HK-2 (cell line): ENCODE measurements at regions not wholly inside any gene's neighbourhood (a gene's known extent, or its start where the extent isn't known, plus 50 kb on each side); places are given as distances from the start of the nearest gene placed in this dataset.

Experiments
- DNase-seq: peaks from one replicate; pipeline ENCODE4 v3.0.0-alpha.2; 2018; ENCODE audit not compliant: unreplicated experiment

DNA sequence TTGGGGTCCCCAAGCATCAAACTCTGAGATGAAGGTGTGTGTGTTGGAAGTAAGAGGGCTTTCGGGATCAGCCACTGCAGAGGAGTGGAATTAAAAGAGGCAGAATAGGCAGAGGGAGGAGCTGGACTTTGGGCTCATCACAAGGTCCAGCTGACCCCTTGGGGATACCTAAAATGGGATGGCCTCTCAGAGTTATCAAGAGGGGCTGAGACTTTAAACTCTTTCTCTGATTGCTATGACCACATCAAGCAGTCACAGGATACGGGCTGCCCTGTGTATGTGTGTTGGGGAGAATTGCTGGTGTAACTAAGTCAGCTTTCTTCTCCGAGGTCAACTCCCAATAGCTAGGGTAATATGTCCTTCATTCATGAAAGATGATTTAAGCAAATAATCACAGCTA, 127.7 kb upstream of the SLC14A2 start:
- DNase-seq: no peak

DNA sequence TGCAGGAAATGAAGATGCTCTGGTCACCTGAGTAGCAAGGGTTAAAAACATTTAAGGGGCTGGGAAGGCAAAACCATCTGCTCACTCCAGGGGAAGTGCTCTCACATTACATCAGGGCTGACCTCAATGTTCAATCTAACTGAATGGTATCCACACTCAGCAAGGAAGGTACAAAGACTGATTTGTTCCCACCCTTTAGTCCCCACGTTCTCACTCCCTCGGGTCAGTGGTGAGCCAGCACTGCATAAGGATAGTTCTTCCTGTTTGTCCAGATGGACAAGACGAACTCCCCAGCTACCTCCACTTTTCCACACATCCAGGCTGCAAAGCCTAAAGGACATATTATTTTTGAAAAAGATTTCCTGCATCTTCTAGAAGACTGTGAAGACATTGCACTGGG, 126.6 kb upstream of the SLC14A2 start:
- no peak for DNase-seq

DNA sequence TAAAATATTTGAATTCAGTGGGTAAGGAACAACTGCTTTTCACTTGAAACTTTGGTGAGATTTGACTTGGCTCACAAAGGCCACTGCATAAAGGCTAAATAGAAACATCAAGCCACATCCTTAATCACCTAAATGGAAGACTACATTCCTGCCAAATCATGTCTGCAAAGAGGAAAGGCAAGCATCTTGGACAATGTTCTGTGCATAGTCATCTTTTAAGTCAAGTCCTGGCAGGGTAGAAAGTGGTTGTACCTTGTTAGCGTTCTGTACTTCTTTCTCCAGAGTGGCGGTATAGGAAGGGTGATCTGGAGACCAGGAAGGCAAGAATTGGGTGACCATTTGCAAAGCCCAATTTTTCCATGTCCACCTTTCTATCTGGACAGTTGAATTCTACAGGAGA, 121.4 kb upstream of the SLC14A2 start:
- DNase-seq: no peak

DNA sequence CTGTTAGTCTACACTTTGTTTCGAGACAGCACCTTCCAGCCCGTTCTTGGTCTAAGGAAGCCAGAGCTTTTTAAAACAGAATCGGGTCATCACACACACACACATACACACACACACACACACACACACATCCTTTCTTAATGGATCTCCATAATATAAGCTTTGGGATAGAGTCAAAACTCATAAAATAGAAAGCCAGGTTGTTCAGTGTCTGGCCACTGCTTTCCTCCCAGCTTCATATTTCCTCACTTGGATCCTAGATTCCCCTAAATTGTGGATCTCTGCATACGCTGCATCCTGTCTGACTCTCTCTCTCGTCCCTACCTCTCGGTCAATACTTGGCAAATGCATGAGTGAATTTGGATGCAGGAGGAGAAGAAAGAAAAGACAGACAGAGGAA, 120.5 kb upstream of the SLC14A2 start:
- DNase-seq: no peak

DNA sequence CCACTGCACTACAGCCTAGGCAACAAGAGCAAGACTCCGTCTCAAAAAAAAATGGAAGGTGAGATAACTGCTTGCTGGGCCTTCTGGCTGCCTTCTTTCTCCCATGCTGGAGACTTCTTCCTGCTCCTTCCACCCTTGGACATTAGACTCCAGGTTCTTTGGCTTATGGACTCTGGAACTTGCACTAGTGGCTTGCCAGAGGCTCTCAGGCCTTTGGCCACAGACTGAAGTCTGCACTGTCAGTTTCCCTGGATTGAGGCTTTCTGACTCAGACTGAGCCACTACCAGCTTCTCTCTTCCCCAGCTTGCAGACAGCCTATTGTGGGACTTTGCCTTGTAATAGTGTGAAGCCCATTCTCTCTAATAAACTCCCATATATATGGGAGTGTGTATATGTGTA, 118.5 kb upstream of the SLC14A2 start:
- no peak for DNase-seq

DNA sequence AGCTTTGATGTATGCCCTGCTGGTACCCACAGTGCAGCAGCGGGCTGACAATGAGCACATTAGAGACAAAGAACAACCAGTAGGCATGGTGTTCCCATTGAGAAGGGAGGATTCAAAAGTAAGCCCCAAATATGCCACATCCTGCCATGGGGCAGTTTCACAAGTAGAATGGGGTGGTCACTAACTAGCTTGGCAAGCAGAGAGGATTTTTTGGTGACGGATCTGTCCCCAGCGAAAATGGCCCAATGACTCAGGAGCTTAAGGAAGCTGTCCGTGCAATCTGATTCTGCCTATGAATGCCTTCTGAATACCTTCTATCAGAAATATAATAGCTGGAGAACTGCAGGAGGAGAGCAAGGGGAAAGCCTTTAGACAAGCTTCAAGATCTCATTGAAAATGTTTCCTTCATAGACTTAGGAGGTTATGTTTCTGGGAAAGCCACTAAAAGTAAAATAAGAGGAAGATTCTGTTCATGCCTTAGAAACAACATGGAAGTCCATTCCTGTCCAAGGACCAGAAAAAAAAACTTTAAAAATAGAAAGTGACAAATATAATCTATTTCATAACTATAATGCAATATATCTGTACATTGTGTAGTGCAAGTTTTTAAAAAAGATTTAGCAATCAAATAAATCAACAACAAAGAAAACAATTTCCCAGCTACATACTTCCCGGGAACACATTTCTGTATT, 117.5 kb upstream of the SLC14A2 start:
- DNase-seq: no peak

DNA sequence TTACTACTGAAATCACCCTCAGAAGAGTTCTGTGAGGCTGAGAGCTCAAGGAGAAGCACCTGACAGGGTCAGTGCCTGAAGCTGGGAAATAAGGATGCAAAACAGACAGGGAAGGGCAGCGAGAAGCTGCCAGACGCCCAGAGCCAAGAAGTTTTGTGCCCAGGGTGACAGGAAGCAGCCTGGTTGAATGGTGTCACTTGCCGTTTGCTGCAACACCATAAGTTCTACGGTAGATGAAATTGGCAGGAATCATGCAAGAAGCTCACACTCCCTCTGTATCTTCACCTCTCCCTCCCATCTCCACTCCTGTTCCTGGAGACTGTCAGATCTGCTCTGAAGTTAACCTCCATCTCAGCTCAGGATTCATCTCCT, 117.0 kb upstream of the SLC14A2 start:
- DNase-seq: no peak

DNA sequence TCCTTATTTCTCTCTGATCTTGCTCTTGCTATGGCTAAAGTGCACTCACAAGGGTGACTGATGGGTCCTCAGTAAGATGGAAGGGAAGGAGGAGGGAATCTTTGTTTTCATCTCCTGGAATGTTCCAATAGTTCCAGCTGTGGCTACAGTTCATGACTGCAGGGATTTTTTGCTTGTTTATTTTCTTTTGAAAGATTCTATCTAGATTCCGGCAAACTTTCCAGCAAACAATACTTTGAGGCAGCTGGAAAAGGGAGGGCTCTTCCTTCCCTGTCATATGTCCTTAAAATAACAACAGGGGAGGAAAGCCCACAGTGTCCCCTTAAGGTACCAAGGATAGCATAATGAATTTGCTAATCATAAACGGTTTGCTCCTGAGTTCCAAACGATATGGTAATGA, 111.3 kb upstream of the SLC14A2 start:
- no peak for DNase-seq

- no peak for DNase-seq
Observed at GRCh38 chr18:45505497-45506206, 109.6 kb upstream of the SLC14A2 start.

- DNase-seq: no peak
Observed at GRCh38 chr18:45506951-45507350, 108.3 kb upstream of the SLC14A2 start.

DNA sequence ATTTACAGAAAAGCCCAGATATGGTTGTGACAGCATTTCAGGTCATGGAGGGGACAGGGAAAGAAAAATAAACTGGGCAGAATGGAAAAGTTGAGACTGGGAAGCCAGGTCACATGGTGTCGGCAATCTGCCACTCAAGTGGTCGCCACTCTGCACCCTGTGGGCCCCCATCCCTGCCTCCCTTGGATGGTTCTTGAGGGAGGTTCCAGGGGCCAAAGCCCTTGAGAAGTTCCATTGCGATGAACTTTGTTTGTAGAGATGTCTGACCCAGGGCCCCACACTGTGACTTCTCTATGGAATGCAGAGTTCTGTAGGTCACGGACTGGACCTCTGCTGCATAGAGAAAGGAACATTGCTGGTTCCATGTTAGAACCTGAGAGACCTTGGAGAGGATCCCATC, 105.7 kb upstream of the SLC14A2 start:
- DNase-seq: no peak

DNA sequence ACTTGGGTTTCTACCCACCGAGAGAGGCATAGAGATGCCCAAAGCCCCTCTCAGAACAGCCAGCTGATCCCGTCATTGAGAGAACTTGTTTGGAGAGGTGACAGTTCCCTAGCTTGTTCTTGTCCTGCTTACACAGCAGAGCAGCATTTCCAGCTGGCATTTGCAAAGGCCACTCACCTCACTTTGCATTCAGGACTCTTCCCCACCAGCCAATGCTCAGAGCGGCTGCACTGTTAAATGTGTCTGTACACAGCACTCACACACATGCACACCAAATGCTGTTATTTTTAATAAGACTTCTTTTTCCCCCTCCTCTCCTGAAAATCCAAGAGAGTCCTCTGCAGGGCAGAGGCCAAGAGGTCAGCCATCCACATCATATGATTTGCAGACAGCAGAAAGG, 104.6 kb upstream of the SLC14A2 start:
- DNase-seq: no peak

DNA sequence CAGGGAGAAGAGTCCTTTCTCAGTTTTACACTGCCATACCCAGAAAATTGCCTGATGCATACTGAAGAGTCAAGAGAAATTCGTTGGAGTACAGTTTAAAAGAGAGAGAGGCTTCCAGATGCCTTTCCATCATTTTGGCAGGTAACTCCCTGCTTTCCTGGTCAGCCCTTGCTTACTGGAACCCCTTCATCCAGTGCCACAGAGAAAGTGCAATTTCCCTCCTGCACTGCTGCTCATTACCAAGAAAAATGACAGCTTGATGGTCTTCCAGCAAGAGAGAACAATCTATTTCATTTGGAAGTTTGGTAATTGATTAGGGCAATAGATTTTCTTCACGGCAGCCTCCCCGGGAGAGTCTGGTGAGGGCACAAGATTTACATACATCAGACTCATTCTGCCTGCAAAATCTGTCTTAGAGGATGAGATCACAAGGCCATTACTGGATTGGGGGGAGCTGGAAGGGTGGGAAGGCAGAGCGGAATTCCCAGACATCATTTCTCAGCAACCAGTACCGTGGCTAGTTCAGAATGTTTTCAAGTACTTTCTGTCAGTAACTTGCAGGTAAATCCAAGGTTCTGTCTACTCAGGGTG, 102.8 kb upstream of the SLC14A2 start:
- DNase-seq: no peak

GRCh38 chr18:45517181-45517741, 98.0 kb upstream of the SLC14A2 start:
- no peak for DNase-seq

DNA sequence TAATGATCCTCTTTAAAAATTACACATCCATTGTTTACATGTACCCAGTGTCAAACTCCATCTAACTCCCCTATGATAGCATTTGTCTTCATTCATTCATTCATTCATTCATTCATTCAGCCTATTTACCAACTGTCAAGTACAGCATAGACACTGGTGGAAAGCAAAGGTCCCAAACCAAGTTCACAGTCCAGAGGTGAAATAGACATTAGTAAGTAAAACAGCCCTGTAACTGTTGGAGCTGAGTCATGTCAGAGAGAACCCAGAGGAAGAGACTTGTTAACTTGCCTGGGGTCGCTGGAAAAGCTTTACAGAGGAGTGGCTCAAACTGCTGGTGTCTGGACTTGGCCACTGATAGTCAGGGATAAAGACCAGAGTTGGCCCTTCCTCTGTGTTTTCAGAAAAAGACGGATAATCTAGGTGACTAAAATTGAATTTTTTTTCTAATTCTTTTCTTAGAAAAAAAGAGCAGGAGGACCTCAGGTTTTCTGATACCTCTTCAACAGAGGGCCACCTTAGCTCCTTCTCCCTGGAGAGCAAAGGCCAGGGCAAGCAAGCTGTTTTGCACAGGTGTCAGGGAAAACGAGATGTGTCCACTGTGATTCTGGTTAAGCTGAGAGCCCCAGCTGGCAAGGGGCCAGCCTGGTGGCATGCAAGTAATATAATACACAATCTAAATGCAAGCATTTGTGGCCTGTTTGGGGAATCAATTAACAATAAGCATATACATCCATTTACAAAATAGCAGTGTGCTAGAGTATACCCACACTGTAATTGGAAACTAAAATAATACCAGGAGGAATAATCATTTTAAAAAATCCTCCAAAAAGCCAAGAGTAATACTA, 96.7 kb upstream of the SLC14A2 start:
- DNase-seq: no peak

DNA sequence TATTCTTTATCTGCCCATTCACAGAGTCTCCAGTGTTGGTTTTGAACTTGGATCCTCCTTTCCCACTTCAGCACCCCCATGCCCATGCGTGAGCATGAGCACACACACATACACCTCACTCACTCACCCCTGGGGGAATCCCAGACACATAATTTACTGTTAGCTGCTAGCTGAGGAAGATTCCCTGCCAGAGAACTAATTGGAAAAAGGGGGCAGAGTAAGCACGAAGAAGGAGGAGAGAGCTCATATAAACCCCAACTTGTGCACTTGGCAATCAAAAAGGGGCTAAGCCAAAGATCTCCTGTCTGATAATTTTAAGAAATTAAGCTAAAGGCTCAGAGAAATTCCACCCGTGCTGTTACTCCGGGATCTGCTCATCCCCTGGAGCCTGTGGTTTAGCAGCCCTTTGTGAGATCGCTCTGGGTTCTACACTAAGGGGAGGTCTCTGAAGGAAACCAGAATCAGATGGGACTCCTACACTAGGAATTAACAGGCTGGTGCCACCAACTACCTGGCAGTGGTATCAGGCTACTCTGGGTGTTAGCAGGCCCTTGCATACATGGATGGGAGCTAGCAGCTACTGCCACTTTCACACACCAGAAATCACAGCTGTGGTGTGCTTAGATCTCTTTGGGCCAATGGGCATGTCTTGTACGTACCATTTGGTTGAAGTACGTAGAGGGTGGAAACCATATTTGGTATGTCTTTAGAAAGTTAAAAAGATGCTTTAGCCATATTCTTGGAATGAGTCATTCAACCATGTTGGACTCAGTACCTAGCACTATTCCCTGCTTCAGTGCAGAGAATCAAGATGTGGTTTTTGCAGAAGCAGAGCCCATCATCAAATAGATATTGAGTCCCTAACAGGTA, 95.6 kb upstream of the SLC14A2 start:
- DNase-seq: no peak

- no peak for DNase-seq
Observed at GRCh38 chr18:45521136-45521535, 94.1 kb upstream of the SLC14A2 start.

DNA sequence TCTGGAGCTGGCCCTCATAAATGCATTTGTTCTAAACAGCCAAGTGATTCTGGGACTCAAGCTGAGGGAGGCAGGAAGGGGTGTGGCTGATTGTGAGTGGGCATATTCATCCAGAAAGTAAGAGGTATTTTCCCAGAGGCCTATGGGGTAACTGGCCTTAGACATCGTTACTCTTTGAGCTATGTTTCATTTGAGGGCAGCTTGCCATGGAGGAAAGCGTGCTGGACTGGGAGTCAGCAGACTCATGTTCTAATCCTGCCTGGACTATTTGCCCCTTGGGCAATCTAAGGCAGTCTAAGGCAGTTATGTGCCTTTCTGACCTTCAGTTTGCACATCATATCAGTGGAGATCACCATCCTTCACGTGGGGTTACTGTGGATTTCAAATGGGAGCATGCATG, 93.5 kb upstream of the SLC14A2 start:
- no peak for DNase-seq

DNA sequence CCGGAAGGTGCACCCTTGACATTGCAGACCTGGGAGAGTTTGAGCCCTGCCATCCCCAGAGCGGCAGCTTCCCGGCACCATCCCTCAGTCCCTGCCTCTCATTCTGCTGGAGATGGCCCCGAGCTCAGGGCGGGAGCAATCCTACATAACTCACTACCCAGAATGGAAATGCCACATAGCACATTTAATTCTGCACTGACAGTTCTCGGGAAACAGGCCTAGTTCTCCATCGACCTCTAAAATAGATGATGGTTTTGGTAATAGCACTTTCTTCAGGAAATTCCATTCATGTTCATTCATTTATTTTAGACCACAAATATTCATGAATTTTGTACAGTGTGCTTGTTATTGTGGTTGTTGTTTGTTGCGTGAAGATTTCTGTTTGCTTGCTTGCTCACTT, 92.9 kb upstream of the SLC14A2 start:
- DNase-seq: no peak

DNA sequence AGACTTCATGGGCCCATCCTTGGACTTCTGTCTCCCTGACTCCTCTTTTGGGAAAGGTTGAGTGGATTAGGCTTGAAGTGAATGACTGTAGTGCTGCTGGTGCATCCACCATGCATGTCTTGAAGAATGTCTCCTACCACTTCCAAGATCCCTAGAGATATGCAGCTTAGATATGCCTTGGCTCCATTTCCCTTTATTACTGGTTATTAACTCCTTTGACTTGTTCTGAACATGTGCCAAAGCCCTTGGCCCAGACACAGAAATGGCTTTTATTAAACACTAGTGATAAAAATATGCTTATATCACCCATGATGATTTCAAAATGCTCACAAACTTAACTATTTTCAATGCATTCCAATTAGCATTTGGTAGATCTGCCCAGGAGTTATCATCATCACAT, 90.0 kb upstream of the SLC14A2 start:
- DNase-seq: no peak
